ENCODE measurements at regions not wholly inside any gene's neighbourhood (a gene's known extent, or its start where the extent isn't known, plus 50 kb on each side); places are given as distances from the start of the nearest gene placed in this dataset.

DNA sequence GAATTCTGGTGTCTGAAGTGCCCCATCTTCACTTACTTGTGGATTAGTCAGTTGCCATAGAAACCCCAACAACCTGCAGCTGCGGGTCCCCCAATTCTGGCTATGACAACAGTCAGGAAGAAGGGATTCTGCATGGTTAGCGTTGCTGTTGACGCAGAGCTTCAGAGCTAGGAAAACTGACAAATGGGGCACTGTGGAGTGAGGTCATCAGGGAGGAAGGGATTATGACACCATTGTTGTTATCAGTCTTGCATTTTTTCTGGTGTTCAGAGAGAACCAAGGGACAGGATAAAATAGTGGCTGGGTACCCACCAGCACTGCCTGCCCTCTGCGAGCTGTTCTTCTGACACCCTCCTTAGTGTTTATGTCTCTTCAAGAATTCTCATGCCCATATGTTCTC lies 367.7 kb upstream of the ARRDC4 start:
- DNase-seq (ENCODE audit: low read depth in 2 of 2), result no peak

DNA sequence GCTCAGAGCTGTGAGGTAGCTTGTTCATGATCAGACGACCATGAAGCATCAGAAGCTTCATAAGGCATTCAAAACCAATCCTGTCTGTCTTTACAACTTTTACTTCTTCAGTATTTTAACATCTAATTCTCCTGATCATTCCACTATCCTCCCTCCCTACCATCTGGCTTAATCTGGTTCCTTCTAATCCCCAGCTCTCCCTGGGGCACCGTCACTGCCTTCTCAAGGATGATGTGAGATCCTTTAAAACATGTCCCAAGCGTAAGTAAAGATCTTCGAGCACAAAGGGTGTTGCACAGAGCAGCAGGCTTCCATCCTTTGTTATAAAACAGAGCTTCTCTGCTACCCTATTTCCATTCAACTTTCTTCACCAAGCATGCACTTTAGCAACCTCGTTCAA lies 362.7 kb upstream of the ARRDC4 start:
- no peak for DNase-seq (ENCODE audit: low read depth in 2 of 2)

DNA sequence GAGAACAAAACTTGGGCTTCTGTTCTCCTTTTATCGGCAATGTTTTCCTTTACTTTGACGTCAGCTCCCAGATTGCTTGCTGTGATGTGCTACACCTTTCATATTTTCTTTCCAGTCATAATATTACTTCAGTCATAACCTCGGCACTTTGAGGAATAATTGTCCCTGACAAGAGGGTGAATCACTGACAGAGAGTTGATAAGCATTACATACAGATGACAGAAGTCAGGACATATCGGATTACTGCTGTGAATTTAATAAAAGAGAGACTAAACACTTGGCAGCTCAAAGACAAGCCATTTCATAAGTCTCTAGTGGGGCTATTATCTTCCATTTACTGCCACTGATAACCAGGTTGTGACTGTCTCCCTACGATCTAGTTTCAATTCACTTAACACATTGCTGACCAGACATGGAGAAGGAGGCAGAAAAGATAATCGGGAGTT lies 362.1 kb upstream of the ARRDC4 start:
- no peak for DNase-seq (ENCODE audit: low read depth in 2 of 2)

DNA sequence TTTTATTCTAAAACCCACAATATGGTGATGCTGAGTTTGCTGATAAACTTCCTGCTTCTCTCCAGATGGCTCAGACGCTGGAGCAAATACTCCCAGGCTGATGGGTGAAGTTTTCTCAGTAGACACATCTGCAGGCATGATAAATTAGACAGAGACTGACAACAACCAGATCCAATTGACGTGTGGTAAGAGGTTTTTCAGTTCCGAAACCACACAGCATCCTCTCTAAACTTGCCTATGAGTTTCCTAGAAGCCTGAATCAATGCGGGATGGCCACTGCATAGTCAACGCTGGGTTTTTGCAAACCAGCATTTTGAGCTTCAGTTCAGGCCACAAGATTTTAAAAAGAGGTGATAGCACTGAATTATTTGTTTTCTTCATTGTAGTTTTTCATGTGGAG lies 360.3 kb upstream of the ARRDC4 start:
- no peak for DNase-seq (ENCODE audit: low read depth in 2 of 2)

DNA sequence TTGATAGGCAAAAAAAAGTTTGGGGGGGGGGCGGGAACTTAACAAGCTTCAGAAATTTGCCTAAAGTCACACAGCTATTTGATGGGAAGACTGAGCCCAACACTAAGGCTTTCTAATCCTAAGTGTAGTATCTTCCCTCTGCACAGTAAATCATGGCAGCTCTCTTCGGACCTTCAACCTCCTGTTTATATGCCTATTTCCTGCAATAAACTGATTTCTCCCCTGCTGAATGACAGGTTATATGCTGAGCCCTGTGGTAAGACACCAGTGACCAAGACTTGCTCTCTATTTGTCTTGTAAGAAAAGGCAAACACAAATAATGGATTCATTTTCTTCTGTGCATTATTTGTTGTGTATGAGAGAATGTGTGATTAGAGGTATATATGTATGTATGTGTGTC lies 355.8 kb upstream of the ARRDC4 start:
- no peak for DNase-seq (ENCODE audit: low read depth in 2 of 2)

DNA sequence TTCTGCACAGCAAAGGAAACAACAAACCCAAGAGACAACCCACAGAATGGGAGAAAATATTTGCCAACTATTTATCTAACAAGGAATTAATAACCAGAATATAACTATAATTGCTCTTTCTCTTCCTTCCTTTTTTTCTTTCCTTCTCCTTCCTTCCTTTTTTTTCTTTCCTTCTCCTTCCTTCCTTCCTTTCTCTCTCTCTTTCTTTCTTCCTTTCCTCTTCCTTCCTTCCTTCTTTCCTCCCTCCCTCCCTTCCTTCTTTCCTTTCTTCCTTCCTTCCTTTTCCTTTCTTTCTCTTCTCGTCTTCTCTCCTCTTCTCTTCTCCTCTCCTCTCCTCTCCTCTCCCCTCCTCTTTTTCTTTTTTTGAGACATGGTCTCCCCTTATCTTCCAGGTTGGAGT lies 345.4 kb upstream of the ARRDC4 start:
- no peak for DNase-seq (ENCODE audit: low read depth in 2 of 2)

DNA sequence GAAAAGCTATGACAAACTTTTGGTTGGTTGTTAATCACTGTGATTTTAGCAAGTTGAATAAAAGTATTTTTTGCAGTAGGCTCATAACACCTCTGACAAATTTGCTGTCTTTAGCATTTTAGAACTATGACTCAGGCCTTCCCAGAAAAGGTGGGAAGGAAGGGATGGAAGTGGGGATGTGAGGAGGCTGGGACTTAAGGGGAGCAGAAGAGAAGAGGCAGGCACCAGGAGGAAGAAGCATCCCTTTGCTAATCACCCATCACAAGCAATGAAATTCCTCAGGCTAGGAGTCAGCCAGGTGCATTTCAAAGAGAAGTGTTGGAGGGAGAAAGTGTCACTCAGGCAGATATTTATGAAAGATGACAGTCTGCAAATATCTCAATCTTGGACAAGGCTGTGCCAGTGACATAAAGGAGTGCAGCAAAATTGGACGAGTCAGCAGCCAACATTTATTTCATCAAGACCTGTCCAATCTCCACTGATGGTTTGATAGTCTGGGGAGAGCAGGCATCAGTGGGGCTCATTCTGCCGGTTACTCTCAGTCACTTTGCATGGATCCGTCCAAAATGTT lies 337.3 kb upstream of the ARRDC4 start:
- no peak for DNase-seq (ENCODE audit: low read depth in 2 of 2)

DNA sequence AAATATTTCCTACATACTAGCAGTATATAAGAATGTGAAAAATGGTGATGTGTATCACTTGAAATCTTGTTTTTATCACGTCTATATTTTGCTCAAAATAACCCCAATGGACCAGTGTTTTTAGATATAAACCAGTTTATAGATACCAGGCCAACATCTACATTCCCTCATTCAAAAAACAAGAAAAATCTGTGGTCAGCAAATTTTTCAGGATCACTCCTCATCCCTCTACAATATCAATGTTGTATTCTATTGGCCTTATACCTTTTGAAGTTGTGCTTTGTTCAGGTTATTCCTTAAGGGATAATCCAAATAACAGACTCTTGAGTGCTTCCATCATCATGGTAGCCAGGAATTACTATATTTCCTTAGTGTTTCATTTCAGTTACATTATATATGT lies 332.9 kb upstream of the ARRDC4 start:
- DNase-seq (ENCODE audit: low read depth in 2 of 2), result no peak

DNA sequence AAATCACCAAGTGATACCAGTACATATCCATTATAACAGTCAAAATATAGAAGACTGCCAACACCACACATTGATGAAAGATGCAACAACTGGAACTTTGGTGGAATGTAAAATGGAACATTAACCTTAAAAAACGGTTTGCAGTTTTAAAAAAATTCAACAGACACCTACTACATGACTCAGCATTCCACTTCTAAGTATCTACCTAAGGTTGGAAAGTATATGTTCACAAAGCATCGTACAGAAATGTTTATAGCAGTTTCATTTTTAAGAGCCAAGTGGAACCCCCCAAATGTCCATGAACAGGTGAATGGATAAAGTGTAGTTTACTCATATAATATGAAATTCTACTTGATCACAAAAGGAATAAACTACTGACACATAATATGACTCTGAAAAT lies 314.7 kb upstream of the ARRDC4 start:
- no peak for DNase-seq (ENCODE audit: low read depth in 2 of 2)

DNA sequence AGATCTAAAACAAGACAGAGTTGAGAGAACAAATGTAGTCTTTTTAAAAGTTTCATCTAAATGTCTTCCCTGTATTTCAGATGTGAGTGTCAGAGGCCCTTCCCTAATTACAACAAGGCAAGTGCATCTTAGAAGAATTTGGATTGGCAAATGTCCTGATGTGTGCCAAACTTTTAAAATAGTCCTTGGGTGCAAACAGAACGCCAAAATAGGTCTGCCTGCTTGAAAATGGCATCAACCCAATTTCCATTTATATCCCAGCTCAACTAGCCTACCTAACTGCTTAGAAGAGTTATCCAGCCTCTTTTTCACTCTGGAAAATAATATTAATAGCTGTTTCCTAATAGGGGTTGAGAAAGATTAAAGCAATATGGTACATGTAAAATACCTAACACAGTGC lies 311.8 kb upstream of the ARRDC4 start:
- DNase-seq (ENCODE audit: low read depth in 2 of 2), result no peak

DNA sequence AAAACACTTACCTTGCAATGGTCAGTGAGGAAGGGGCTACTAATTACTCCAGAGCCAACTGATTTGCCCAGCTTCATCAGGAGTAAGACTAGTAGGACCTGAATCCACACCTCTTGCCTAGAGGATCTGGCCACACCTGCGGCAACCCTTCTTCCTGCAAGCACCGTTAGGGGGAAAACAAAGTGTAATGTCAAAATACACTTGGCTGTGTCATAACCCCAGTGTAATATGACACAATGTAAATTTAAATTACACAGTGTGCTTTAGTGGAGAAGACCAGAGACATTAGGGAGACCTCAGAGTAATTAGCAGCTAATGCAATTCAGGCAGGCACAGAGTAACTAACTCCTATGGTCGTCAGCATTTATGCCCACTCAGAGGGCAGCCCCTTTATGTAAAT lies 308.5 kb upstream of the ARRDC4 start:
- no peak for DNase-seq (ENCODE audit: low read depth in 2 of 2)

DNA sequence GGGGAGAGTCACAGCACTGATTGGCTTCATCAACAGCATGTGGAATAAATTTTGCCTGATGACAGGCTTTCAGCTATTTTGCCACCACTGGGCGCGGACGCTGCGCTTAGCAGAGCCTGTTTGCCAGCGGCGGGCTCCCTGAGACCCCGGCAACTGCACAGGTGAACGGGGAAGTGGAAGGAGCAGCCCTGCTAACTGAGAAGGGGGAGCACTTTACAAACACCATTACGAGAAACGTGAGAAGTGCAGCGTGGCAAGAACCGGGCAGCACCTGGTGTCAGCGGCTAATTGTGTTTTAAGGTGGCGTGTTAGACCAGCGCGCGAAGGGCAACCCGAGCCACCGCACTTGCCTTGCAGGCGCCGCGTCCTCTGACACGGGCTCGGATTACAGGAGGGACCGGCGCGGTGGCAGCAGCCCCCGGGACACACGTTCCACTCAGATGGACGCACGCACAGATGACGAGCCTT lies 307.8 kb upstream of the ARRDC4 start:
- DNase-seq (ENCODE audit: low read depth in 2 of 2), result no peak

DNA sequence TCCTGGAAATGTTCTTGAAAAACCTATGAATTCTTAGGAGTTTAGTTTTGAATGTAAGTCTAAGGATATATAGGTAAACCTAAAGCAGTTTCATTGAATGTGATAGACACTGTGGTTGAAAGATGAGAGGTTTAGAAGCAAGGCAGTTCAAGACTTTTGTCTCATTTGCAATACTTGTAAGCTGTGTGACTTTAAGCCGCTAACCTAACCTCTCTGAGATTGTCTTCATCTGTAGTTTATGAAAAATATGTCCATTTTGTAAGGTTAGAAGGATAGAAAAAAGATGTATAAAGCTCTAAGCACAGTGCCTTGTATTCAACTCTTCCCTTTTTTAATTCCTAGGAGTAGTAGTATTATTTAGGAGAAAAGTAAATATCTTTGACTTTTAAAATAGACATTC lies 306.6 kb upstream of the ARRDC4 start:
- DNase-seq (ENCODE audit: low read depth in 2 of 2), result no peak

DNA sequence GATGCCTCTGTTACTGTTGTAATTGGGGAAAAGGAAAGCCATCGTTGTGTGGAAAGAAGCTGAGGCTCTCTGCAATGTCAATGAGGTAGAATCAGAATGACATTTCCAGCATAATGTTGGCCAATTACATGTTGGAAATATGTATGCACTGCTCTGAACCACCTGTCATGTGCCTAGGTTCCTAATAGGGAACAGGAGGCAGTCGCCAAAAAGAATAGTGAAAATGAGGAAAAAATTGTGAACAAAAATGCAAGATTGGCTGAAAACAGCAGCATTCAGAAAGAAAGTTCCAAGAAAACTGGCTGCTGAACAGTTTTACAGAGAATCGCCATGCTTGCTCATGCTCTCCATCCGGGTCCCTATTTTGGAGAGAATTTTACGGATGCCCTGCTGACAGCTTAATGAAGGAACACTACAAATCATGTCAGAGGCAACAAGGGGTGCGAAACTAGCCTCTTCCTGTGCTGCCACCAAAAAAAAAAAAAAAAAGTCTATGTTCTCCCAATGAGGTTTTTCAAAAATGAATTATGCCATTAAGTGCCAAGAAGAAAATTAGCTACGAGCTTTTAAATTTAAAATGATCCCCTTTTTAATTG lies 305.9 kb upstream of the ARRDC4 start:
- DNase-seq (ENCODE audit: low read depth in 2 of 2), result no peak

DNA sequence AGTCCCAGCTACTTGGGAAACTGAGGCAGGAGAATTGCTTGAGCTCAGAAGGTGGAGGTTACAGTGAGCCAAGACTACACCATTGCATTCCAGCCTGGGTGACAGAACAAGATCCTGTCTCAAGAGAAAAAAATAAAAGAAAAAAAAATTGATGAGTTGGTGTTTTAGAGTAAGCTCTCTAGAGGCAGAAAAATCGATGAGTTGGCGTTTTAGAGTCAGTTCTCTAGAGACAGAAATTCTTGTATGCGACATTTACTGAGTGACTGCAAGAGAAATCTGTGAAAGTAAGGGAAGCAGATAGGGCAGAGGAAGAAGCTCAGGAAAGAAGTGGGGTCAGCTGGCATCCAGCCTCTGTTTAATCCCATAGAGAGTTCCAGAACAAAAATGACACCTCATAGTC lies 298.7 kb upstream of the ARRDC4 start:
- no peak for DNase-seq (ENCODE audit: low read depth in 2 of 2)

DNA sequence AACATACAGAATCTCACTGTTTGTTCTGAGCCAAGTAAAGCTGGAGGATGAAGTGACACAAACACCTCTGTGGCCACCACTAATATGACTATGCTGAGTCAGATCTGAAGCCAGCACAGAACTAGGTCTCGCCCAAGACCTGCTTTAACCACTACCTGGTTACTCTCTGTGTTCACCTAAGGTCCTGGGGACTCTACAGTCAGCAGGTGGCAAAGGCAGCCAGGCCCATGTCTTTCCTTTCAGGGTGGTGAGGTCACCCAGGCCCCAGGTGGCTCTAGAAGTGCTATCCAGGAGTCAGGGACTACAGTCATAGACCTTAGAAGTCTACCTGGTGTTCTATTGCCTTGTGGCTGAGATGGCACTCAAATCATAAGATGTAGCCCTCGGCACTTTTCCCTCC lies 287.9 kb upstream of the ARRDC4 start:
- no peak for DNase-seq (ENCODE audit: low read depth in 2 of 2)

DNA sequence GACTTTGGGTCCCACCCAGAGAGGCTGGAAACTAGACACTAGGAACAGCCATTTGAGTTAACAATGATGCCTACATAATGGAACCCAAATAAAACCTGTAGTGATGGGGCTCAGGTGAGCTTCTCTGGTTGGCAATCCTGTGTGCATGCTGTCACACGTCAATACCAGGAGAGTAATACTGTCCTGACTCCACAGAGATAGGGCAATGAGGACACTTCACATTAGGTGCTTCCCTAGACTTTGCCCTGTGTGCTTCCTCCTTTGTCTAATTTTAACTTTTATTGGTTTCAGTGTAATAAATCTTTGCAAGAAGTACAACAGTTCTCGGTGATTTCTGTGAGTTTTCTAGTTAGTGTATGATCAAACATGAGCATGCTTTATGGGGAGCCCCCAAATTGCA lies 281.8 kb upstream of the ARRDC4 start:
- DNase-seq (ENCODE audit: low read depth in 2 of 2), result no peak

DNA sequence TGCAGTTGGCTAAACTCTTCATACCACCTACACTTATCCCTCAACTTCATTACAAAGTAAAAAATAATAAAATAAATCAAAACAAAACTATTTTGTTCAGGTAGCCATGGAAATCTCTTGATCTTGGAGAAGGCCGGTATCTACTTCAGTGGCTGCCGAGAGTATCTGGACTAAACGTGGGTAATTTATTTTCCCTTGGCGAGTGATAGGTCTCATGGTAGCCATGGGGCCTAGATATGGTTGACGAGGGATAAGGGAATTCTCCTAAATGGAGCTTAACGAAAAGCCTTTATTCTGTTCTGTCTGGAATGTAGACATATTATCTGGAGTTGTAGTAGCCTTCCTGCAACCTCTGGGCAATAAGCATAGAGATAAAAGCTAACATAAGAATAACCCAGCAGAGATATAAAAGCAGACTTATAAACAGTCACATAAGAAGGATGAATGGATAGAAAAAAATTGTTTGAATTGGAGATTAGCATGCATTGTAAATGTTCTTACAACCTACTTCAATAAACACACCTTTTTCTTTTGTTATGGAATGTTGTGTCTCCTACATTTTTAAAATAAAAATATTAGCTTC lies 281.3 kb upstream of the ARRDC4 start:
- no peak for DNase-seq (ENCODE audit: low read depth in 2 of 2)

DNA sequence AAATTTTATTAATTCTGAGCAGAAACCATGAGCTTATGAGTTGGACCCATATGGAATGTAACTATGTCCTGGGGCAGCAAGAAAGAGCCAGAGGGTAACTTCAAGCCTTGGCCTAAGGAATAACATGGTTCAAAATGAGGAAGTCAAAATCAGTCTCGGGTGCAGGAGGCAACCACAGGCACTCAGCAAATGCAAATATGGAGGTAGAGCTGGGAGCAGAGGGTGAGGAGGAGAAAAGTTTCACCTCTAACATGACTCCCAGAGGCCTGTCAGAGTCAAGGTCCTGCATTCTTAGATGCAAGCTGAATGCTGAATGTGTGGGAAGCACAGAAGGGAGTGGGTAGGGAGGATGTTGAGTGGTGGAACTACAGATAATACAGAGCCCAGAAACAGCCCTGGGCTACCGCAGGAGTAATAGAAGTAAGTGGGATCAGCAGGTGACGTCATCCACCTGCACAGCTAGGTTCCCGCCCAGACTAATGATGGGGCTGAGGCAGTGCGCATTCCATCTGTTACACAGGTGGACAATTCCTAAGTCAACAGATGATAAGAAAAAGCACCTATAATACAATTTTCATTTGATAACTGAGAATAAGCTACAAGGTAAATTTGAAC lies 279.8 kb upstream of the ARRDC4 start:
- DNase-seq (ENCODE audit: low read depth in 2 of 2), result no peak

DNA sequence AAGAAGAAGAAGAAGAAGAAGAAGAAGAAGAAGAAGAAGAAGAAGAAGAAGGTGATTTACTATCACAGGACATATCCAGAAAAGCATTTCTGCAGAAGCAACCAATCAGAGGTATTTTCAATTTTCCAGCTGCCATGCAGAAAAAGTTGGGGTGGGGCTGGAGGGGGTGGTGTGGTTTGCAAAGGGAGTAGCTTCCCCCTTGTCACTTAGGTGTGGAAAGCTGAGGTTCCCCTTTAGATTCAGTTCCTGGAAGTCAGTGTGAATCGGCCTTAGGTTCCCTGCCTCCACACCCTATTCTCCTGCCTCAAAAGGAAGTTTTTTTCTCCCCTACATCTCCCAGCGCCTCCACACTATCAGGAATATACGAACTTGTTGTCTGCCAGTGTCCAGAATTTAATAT lies 276.7 kb upstream of the ARRDC4 start:
- DNase-seq (ENCODE audit: low read depth in 2 of 2), result no peak

DNA sequence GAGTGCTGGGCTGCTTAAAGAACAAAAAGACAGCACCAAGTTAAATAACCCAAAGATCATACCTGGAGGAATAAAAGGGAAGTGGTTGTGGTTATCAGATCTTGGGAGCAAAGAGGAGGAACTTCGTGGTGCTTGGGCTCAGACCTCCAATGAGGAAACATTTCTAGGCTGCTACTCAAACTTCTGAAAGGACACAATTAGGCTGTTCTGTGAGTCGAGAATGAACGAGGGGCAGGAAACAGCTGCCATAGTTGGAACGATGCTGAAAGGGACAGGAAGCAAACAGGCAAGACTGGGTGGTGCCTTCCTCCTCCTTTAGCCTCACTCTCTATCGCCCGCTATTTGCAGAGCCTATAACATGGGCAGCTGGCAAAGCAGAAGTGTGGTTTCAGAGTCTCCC lies 276.3 kb upstream of the ARRDC4 start:
- no peak for DNase-seq (ENCODE audit: low read depth in 2 of 2)

DNA sequence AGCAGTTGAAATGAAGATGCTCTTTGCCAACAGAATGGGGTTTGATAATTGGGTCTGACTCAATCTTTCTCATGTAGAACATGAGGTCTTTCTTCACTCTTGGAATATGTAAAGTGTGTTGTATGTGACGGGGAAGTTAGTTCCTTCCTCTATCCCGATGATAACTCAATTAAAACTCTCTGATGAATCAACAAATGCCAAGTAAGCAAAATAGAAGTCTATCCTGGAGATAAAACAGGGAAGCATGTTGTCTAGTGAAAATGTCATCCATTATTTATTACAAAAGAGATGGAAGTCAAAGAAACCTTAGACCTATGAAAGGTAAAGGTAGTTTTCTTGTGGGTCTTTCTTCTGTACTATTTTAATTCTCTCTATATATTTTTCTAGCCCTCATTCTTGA lies 274.2 kb upstream of the ARRDC4 start:
- DNase-seq (ENCODE audit: low read depth in 2 of 2), result no peak

DNA sequence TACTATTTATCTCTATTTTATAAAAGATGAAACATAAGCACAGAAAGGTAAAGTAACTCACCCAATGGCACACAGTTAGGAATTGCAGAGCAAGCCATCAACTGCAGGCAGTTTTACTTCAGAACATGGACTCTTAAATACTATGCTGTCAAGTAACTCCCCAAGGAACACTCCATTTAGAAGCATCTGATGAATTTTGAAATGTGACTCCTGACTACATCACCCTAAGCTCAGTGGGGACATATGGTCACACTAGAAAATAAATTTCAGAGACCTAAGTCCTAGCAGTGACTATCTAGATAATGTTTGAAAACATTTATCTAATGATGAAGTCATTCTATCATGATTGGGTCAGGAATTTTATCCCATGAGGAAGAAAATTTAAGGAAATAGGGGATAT lies 272.8 kb upstream of the ARRDC4 start:
- DNase-seq (ENCODE audit: low read depth in 2 of 2), result no peak

Data from fibroblast of skin of left quadriceps (primary cell).